HEK293 (cell line): ENCODE measurements at regions not wholly inside any gene's neighbourhood (a gene's known extent, or its start where the extent isn't known, plus 50 kb on each side); places are given as distances from the start of the nearest gene placed in this dataset.

Source experiments
- CTCF ChIA-PET: fragments of 350-600 bp; formaldehyde crosslinking; extraction: SDS; loops from one replicate; lab custom pipeline; 2021; ENCODE audit warnings: antibody characterized with exemption; lab: Yijun Ruan, JAX
- POLR2A ChIA-PET: fragments of 300-600 bp; formaldehyde crosslinking; extraction: SDS; loops from one replicate; lab custom pipeline; 2020; ENCODE audit warnings: antibody characterized with exemption, inconsistent platforms; lab: Yijun Ruan, JAX
- H3K27ac ChIP-seq: fragments of 200-500 bp; sonication (Bioruptor generic); 2 replicates; pipeline ENCODE4 v1.5.1; 2014; ENCODE audit warnings: low read depth, low read length, control low read depth, inconsistent platforms; ENCODE audit errors: extremely low read depth
- H3K36me3 ChIP-seq, 2 experiments: fragments of 200-500 bp in 1 of 2; sonication (Bioruptor generic) in 1 of 2; 1 replicate in 1 of 2; 2 replicates in 1 of 2; pipeline ENCODE4 v1.5.1; 2014 to 2017; ENCODE audit warnings: inconsistent platforms in 2 of 2, low read length in 2 of 2; ENCODE audit not compliant: control insufficient read depth in 2 of 2, insufficient read depth in 1 of 2
- H3K4me1 ChIP-seq: fragments of 200-500 bp; sonication (Bioruptor generic); 2 replicates; pipeline ENCODE4 v1.5.1; 2014; ENCODE audit warnings: mild to moderate bottlenecking, low read length, inconsistent platforms; ENCODE audit not compliant: control insufficient read depth, insufficient read depth
- H3K4me3 ChIP-seq: 2 replicates; pipeline ENCODE4 v1.5.1; 2011; ENCODE audit warnings: low read depth, mild to moderate bottlenecking, control low read depth, low read length, moderate library complexity
- H3K9me3 ChIP-seq: fragments of 200-500 bp; sonication (Bioruptor generic); 2 replicates; pipeline ENCODE4 v1.5.1; 2014; ENCODE audit warnings: low read depth, low read length, inconsistent platforms; ENCODE audit not compliant: control insufficient read depth, insufficient read depth
- CTCF ChIP-seq: fragments of 450-650 bp; formaldehyde crosslinking; IDR thresholded peaks from 2 replicates; pipeline ENCODE4 v1.5.1; 2016; ENCODE audit warnings: missing biosample characterization, missing genetic modification characterization
- KLF8 ChIP-seq: fragments of 450-650 bp; formaldehyde crosslinking; IDR thresholded peaks from 2 replicates; pipeline ENCODE4 v1.5.1; 2016; ENCODE audit warnings: missing biosample characterization, missing genetic modification characterization
- KLF9 ChIP-seq: fragments of 450-650 bp; formaldehyde crosslinking; IDR thresholded peaks from 2 replicates; pipeline ENCODE4 v1.5.1; 2016; ENCODE audit warnings: missing biosample characterization, missing genetic modification characterization, low read depth
- PATZ1 ChIP-seq: fragments of 450-650 bp; formaldehyde crosslinking; IDR thresholded peaks from 2 replicates; pipeline ENCODE4 v1.5.1; 2016; ENCODE audit warnings: missing biosample characterization, missing genetic modification characterization
- PBX3 ChIP-seq: sonication (generic); formaldehyde crosslinking; IDR thresholded peaks from 2 replicates; pipeline ENCODE4 v1.8.1; 2022; ENCODE audit warnings: mild to moderate bottlenecking, moderate library complexity, missing genetic modification reagents
- PRDM10 ChIP-seq: fragments of 450-650 bp; formaldehyde crosslinking; IDR thresholded peaks from 2 replicates; pipeline ENCODE4 v1.5.1; 2016; ENCODE audit warnings: missing biosample characterization, missing genetic modification characterization
- RBAK ChIP-seq: fragments of 450-650 bp; formaldehyde crosslinking; IDR thresholded peaks from 2 replicates; pipeline ENCODE4 v1.5.1; 2016; ENCODE audit warnings: missing biosample characterization, missing genetic modification characterization
- ZBTB1 ChIP-seq: fragments of 450-650 bp; formaldehyde crosslinking; IDR thresholded peaks from 2 replicates; pipeline ENCODE4 v1.5.1; 2016; ENCODE audit warnings: missing biosample characterization, missing genetic modification characterization
- ZFP3 ChIP-seq: fragments of 450-650 bp; formaldehyde crosslinking; IDR thresholded peaks from 2 replicates; pipeline ENCODE4 v1.5.1; 2016; ENCODE audit warnings: low read depth, missing biosample characterization, missing genetic modification characterization
- ZNF354C ChIP-seq: fragments of 450-650 bp; formaldehyde crosslinking; IDR thresholded peaks from 2 replicates; pipeline ENCODE4 v1.5.1; 2016; ENCODE audit warnings: missing biosample characterization, missing genetic modification characterization, low read depth, borderline replicate concordance
- ZNF560 ChIP-seq: fragments of 450-650 bp; formaldehyde crosslinking; IDR thresholded peaks from 2 replicates; pipeline ENCODE4 v1.5.1; 2017; ENCODE audit warnings: missing biosample characterization, missing genetic modification characterization, borderline replicate concordance
- ZNF571 ChIP-seq: fragments of 450-650 bp; formaldehyde crosslinking; IDR thresholded peaks from 2 replicates; pipeline ENCODE4 v1.5.0; 2017; ENCODE audit warnings: missing biosample characterization, missing genetic modification characterization
- ZNF585B ChIP-seq: fragments of 450-650 bp; formaldehyde crosslinking; IDR thresholded peaks from 2 replicates; pipeline ENCODE4 v1.5.1; 2016; ENCODE audit warnings: missing biosample characterization, missing genetic modification characterization
- ZNF677 ChIP-seq: fragments of 450-650 bp; IDR thresholded peaks from 2 replicates; pipeline ENCODE4 v1.5.0; 2018; ENCODE audit warnings: missing biosample characterization, mild to moderate bottlenecking, missing genetic modification characterization, moderate library complexity
- ZSCAN18 ChIP-seq: fragments of 450-650 bp; formaldehyde crosslinking; IDR thresholded peaks from 2 replicates; pipeline ENCODE4 v1.5.1; 2016; ENCODE audit warnings: missing biosample characterization, missing genetic modification characterization
- ZSCAN5A ChIP-seq: fragments of 450-650 bp; formaldehyde crosslinking; IDR thresholded peaks from 2 replicates; pipeline ENCODE4 v1.5.1; 2016; ENCODE audit warnings: missing biosample characterization, missing genetic modification characterization

GRCh38 chr9:80467632-80468031 is 895.9 kb downstream of the TLE4 start:
- no peaks in the 10 kb centered on the region for H3K9me3 ChIP-seq
- no peaks in the 10 kb centered on the region for H3K4me1 ChIP-seq
- POLR2A ChIA-PET, result no interaction called here
- no peak for TF ChIP-seq ZNF677 (tag by site-specific recombination)
- no peak for TF ChIP-seq RBAK (tag by site-specific recombination)
- TF ChIP-seq ZNF585B, result no peak
- no peak for TF ChIP-seq ZNF571 (tag by site-specific recombination)
- no peak for TF ChIP-seq KLF9 (tag by site-specific recombination)
- TF ChIP-seq KLF8 (tag by site-specific recombination), result no peak
- TF ChIP-seq ZNF560 (tag by site-specific recombination), result no peak
- no peak for TF ChIP-seq PATZ1 (tag by site-specific recombination)
- TF ChIP-seq ZNF354C (tag by site-specific recombination), result no peak
- TF ChIP-seq PRDM10 (tag by site-specific recombination), result no peak
- no peak for TF ChIP-seq ZBTB1 (tag by site-specific recombination)
- TF ChIP-seq ZFP3 (tag by site-specific recombination), result no peak
- no peak for TF ChIP-seq CTCF (tag by site-specific recombination)
- TF ChIP-seq ZSCAN5A, result no peak
- no peak for TF ChIP-seq ZSCAN18 (tag by site-specific recombination)
- TF ChIP-seq PBX3 (CRISPR knock-in tag), result no peak
- TF ChIP-seq, all 188 proteins: peak for 0
- no peak overlapping the region for H3K4me3 ChIP-seq
- CTCF ChIA-PET, result no interaction called here
- no peak overlapping the region for H3K27ac ChIP-seq
- no peaks in the 10 kb centered on the region for H3K36me3 ChIP-seq
